SK-N-SH (cell line): ENCODE measurements at regions not wholly inside any gene's neighbourhood (a gene's known extent, or its start where the extent isn't known, plus 50 kb on each side); places are given as distances from the start of the nearest gene placed in this dataset.

ENCODE experiments used
- POLR2AphosphoS5 ChIP-seq: IDR thresholded peaks from 2 replicates; pipeline ENCODE4 v1.6.1; 2012; ENCODE audit warnings: low read depth, low read length
- RAD21 ChIP-seq: IDR thresholded peaks from 2 replicates; pipeline ENCODE4 v1.6.1; 2012; ENCODE audit warnings: mild to moderate bottlenecking, low read length
- TCF12 ChIP-seq: IDR thresholded peaks from 2 replicates; pipeline ENCODE4 v1.4.0; 2012
- TEAD4 ChIP-seq: IDR thresholded peaks from 2 replicates; pipeline ENCODE4 v1.4.0; 2012; ENCODE audit warnings: mild to moderate bottlenecking, borderline replicate concordance; ENCODE audit not compliant: insufficient read depth
- TF ChIP-seq, protein P1 (sequence below): fragments of 200-600 bp; sonication (generic); IDR thresholded peaks from 2 replicates; pipeline ENCODE4 v1.6.1; 2017; ENCODE audit warnings: antibody characterized with exemption, mild to moderate bottlenecking, moderate library complexity
- TF ChIP-seq, protein P2 (sequence below): IDR thresholded peaks from 2 replicates; pipeline ENCODE4 v1.6.1; 2012; ENCODE audit warnings: mild to moderate bottlenecking, low read depth, low read length, moderate library complexity

DNA sequence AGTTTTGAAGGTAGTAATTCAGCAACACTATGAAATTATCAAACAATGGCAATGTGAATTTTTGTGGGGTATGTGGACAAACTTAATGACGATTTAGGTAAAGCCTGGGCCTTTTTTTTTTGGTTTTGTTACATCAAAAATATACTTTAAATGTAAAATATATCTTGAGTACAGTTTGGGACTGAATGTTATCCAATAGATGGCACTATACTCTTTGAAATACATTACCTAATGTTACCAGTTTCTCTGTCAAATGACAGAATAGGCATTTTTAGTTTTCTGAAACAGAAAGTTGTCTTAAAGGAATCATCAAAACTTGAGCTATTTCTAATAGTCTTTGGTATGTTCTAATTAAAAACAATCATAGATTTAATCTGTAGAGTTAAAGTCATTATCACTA, 1651.9 kb downstream of the C4orf33 start:
- TF ChIP-seq POLR2AphosphoS5 (no peak), RAD21 (peak; percentile 59), TCF12 (no peak), TEAD4 (no peak)
- TF ChIP-seq, protein P1, sequence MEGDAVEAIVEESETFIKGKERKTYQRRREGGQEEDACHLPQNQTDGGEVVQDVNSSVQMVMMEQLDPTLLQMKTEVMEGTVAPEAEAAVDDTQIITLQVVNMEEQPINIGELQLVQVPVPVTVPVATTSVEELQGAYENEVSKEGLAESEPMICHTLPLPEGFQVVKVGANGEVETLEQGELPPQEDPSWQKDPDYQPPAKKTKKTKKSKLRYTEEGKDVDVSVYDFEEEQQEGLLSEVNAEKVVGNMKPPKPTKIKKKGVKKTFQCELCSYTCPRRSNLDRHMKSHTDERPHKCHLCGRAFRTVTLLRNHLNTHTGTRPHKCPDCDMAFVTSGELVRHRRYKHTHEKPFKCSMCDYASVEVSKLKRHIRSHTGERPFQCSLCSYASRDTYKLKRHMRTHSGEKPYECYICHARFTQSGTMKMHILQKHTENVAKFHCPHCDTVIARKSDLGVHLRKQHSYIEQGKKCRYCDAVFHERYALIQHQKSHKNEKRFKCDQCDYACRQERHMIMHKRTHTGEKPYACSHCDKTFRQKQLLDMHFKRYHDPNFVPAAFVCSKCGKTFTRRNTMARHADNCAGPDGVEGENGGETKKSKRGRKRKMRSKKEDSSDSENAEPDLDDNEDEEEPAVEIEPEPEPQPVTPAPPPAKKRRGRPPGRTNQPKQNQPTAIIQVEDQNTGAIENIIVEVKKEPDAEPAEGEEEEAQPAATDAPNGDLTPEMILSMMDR, result peak; percentile 55
- TF ChIP-seq, protein P2, sequence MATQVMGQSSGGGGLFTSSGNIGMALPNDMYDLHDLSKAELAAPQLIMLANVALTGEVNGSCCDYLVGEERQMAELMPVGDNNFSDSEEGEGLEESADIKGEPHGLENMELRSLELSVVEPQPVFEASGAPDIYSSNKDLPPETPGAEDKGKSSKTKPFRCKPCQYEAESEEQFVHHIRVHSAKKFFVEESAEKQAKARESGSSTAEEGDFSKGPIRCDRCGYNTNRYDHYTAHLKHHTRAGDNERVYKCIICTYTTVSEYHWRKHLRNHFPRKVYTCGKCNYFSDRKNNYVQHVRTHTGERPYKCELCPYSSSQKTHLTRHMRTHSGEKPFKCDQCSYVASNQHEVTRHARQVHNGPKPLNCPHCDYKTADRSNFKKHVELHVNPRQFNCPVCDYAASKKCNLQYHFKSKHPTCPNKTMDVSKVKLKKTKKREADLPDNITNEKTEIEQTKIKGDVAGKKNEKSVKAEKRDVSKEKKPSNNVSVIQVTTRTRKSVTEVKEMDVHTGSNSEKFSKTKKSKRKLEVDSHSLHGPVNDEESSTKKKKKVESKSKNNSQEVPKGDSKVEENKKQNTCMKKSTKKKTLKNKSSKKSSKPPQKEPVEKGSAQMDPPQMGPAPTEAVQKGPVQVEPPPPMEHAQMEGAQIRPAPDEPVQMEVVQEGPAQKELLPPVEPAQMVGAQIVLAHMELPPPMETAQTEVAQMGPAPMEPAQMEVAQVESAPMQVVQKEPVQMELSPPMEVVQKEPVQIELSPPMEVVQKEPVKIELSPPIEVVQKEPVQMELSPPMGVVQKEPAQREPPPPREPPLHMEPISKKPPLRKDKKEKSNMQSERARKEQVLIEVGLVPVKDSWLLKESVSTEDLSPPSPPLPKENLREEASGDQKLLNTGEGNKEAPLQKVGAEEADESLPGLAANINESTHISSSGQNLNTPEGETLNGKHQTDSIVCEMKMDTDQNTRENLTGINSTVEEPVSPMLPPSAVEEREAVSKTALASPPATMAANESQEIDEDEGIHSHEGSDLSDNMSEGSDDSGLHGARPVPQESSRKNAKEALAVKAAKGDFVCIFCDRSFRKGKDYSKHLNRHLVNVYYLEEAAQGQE, result no peak
